ENCODE measurements at regions not wholly inside any gene's neighbourhood (a gene's known extent, or its start where the extent isn't known, plus 50 kb on each side); places are given as distances from the start of the nearest gene placed in this dataset.

GRCh38 chr1:186609183-186609582, 71.0 kb downstream of the PTGS2 start:
- ATAC-seq (ENCODE audit: low FRiP score) (no peak), DNase-seq (ENCODE audit: low spot score) (no peak)
- TF ChIP-seq CTCF (IDR thresholded peaks at IDR 0.05) = no peak

- ATAC-seq (ENCODE audit: low FRiP score) (no peak), DNase-seq (ENCODE audit: low spot score) (no peak)
- no peak for TF ChIP-seq CTCF (IDR thresholded peaks at IDR 0.05)
These were observed 74.4 kb downstream of the PTGS2 start for GRCh38 chr1:186605762-186606350.

- no peak for ATAC-seq (ENCODE audit: low FRiP score)
- no peak for TF ChIP-seq CTCF (IDR thresholded peaks at IDR 0.05)
- no peak for DNase-seq (ENCODE audit: low spot score)
These were observed 84.3 kb downstream of the PTGS2 start for GRCh38 chr1:186595969-186596368.

- ATAC-seq (ENCODE audit: low FRiP score) = no peak
- no peak for TF ChIP-seq CTCF (IDR thresholded peaks at IDR 0.05)
- DNase-seq (ENCODE audit: low spot score) = no peak
These were observed 101.8 kb downstream of the PTGS2 start for GRCh38 chr1:186578325-186579016.

GRCh38 chr1:186577633-186578032, 102.6 kb downstream of the PTGS2 start:
- no peak for TF ChIP-seq CTCF (IDR thresholded peaks at IDR 0.05)
- ATAC-seq (ENCODE audit: low FRiP score) (no peak), DNase-seq (ENCODE audit: low spot score) (no peak)

GRCh38 chr1:186577216-186577615, 103.0 kb downstream of the PTGS2 start:
- ATAC-seq (ENCODE audit: low FRiP score) (no peak), DNase-seq (ENCODE audit: low spot score) (no peak)
- TF ChIP-seq CTCF (IDR thresholded peaks at IDR 0.05) = no peak

- TF ChIP-seq CTCF (IDR thresholded peaks at IDR 0.05) = no peak
- no peak for ATAC-seq (ENCODE audit: low FRiP score)
- DNase-seq (ENCODE audit: low spot score) = no peak
These were observed 104.9 kb downstream of the PTGS2 start for GRCh38 chr1:186575348-186575747.
